Heart left ventricle (tissue), 16 donors: ENCODE measurements at regions not wholly inside any gene's neighbourhood (a gene's known extent, or its start where the extent isn't known, plus 50 kb on each side); places are given as distances from the start of the nearest gene placed in this dataset.
A peak's percentile ranks its signal among the peaks of the same experiment; 100 is the strongest.
"Not testable (repeated sequence)": the region's sequence is repeated elsewhere in the genome, so short reads cannot be mapped to it uniquely, and the experiment has no call there.

ENCODE experiments used
- ATAC-seq, 4 donors: fragments of 200-7000 bp; cut with Tn5 transposase; one replicate each; pipeline ENCODE4 v1.9.1; 2020 to 2022; ENCODE audit warnings: moderate library complexity in 4 of 4, mild to moderate bottlenecking in 3 of 4, moderate number of reproducible peaks in 1 of 4
- DNase-seq, 5 donors: peaks; one replicate each; pipeline ENCODE4 v3.0.0-alpha.2; 2020
- H3K27ac ChIP-seq, 12 donors: fragments of 200-600 bp; sonication (generic) in 4 of 12; one replicate each; pipeline versions ENCODE4 v1.5.0 to v1.8.0; 2016 to 2022; ENCODE audit warnings: mild to moderate bottlenecking in 2 of 12
- H3K27me3 ChIP-seq, 9 donors: fragments of 200-600 bp; sonication (generic) in 2 of 9; one replicate each; pipeline versions ENCODE4 v1.5.1 to v1.8.0; 2016 to 2022; ENCODE audit warnings: mild to moderate bottlenecking in 3 of 9
- H3K36me3 ChIP-seq, 9 donors: fragments of 200-600 bp; sonication (generic) in 2 of 9; one replicate each; pipeline versions ENCODE4 v1.5.0 to v1.8.0; 2018 to 2022; ENCODE audit warnings: mild to moderate bottlenecking in 2 of 9
- H3K4me1 ChIP-seq, 12 donors: fragments of 200-600 bp; sonication (generic) in 4 of 12; one replicate each; pipeline versions ENCODE4 v1.5.0 to v1.8.0; 2016 to 2022; ENCODE audit warnings: mild to moderate bottlenecking in 3 of 12
- H3K4me3 ChIP-seq, 12 donors: fragments of 200-600 bp; sonication (generic) in 4 of 12; one replicate each; pipeline versions ENCODE4 v1.5.0 to v1.8.0; 2017 to 2022; ENCODE audit warnings: mild to moderate bottlenecking in 9 of 12, moderate library complexity in 4 of 12
- H3K9me3 ChIP-seq, 12 donors: fragments of 200-600 bp; sonication (generic) in 4 of 12; one replicate each; pipeline versions ENCODE4 v1.5.0 to v1.8.0; 2016 to 2022; ENCODE audit warnings: mild to moderate bottlenecking in 1 of 12
- POLR2A ChIP-seq, 2 donors: fragments of 450-650 bp; IDR thresholded peaks; one replicate each; pipeline ENCODE4 v1.6.1; 2017; ENCODE audit warnings: antibody characterized with exemption in 2 of 2, mild to moderate bottlenecking in 2 of 2, moderate library complexity in 2 of 2
- WGBS, 4 donors: extraction: QIAGEN DNeasy Blood & Tissue Kit in 2 of 4; methylation state at CpG; one replicate each; pipeline versions ENCODE4 v1.1.5 to v1.1.7; 2013 to 2018; 5-methylcytosine and 5-hydroxymethylcytosine counted together
- intact Hi-C, 10 donors: fragments of 100-400 bp; cut with DNase I; formaldehyde crosslinking; loops; one replicate each; pipeline versions ENCODE4 v1.11.1 to v1.14.2; 2022
- TF ChIP-seq, protein P1 (sequence below), 12 donors: fragments of 200-600 bp; sonication (generic) in 4 of 12; IDR thresholded peaks; one replicate each; pipeline versions ENCODE4 v1.5.0 to v1.8.0; 2018 to 2022; ENCODE audit warnings: antibody characterized with exemption in 12 of 12, mild to moderate bottlenecking in 5 of 12
- donor health status: ischemic (EF 13 %, LVEDD 7.1; RV severe dilation, severe dysfunction).
- donor health status: healthy with polysubstance abuse.
- donor health status: DM: no; HTN: yes; CAD: no.
- donor health status: DM: no; HTN: no; CAD: no.
- donor health status: ischemic (EF 25% LVEDD 6.9; RV normal size, moderate dysfunction).
- donor health status: ischemic (EF 25% LVEDD 5.7; RV mildly dilated, moderate dysfunction).
- donor health status: healthy.
- donor health status: DM: yes; HTN: yes; CAD: no.
- donor health status: ischemic (EF 35%, LVEDD 5.7; RV mildly dilated, moderate dysfunction).
- donor health status: nonischemic (EF 11% LVEDD 7.7; RV severe dilation, severe dysfunction).
- donor health status: DM: yes; HTN: yes; CAD: no.
- donor health status: PGD.
- donor health status: ischemic (EF 29% LVEDD 5.4; RV normal size, mild dysfunction).
- donor health status: nonischemic (EF 23%, LVEDD 6.1; RV moderate dilation, normal function).

DNA sequence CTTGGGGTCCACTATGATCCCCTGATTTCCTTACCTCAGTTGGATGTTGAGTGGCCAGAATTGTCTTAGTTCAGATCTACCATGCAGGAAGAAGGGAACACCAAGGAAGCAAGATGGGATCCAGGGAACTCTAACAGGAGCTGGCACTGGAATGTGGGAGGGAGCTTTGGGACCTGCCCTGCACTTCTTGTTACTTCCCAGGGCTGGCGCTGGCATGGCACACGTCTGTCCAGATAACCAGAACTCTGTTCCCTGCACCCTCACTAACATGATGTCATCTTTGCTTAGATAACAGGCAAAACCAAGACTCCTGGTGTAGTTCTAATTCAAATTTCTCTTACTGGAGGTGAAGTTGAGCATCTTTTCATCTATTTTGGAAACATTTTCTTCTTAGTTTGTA lies 550.0 kb downstream of the MN1 start:
- Histone ChIP-seq H3K9me3 (peaks cover 0 to 20% (median 13%) of the 10 kb centered on the region in 12 donors), H3K27ac (peak overlapping the region in 1 of 12 donors; percentile 17), H3K36me3 (no peaks in the 10 kb centered on the region), H3K4me1 (peaks cover 0 to 21% (median 3%) of the 10 kb centered on the region in 12 donors), H3K27me3 (peaks cover 0 to 3% (median 0%) of the 10 kb centered on the region in 9 donors), H3K4me3 (no peak overlapping the region)
- ATAC-seq = no peak
- TF ChIP-seq, protein P1, sequence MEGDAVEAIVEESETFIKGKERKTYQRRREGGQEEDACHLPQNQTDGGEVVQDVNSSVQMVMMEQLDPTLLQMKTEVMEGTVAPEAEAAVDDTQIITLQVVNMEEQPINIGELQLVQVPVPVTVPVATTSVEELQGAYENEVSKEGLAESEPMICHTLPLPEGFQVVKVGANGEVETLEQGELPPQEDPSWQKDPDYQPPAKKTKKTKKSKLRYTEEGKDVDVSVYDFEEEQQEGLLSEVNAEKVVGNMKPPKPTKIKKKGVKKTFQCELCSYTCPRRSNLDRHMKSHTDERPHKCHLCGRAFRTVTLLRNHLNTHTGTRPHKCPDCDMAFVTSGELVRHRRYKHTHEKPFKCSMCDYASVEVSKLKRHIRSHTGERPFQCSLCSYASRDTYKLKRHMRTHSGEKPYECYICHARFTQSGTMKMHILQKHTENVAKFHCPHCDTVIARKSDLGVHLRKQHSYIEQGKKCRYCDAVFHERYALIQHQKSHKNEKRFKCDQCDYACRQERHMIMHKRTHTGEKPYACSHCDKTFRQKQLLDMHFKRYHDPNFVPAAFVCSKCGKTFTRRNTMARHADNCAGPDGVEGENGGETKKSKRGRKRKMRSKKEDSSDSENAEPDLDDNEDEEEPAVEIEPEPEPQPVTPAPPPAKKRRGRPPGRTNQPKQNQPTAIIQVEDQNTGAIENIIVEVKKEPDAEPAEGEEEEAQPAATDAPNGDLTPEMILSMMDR (IDR thresholded peaks at IDR 0.05) = no peak
- TF ChIP-seq POLR2A (IDR thresholded peaks at IDR 0.05) = no peak
- 55 to 69% (median 63%) methylated on average over 2 of the region's 2 CpGs for WGBS, 4 donors
- intact Hi-C loops = no loop called here
- no peak for DNase-seq

DNA sequence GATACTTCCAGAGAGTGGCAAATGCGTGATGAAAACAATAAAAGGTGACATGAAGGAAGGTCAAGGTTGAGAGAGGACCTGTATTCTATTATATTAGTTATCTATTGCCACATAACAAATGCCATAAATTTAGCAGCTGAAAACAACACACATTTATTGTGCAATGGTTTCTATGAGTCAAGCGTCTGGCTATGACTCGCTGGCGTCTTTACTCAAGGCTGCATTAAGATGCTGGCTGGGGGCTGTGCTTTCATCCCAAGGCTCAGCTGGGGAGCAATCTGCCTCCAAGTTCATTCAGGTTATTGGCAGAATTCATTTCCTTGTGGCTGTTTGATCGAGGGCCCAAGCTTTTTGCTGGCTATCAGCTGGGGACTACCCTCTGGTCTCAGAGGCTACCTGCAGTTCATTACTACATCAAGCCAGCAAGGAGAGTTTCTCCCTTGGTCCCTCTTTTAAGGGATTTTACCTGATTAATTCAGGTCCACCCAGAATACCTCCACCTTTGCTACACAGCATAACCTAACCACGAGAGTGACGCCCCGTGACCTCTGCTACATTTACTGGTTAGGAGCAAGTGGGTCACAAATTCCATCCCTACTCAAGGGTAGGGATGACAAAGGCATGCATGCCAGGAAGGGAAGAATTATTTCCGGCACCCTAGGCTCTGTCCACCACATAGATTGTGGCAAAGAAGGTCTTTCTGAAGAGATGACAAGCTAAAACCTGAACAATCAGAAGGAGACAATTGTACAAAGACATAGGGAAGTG lies 549.1 kb downstream of the MN1 start:
- TF ChIP-seq POLR2A (IDR thresholded peaks at IDR 0.05) = no peak
- TF ChIP-seq, protein P1 (IDR thresholded peaks at IDR 0.05) = no peak
- Histone ChIP-seq H3K4me1 (peaks cover 0 to 14% (median 1%) of the 10 kb centered on the region in 12 donors), H3K9me3 (peaks cover 0 to 20% (median 13%) of the 10 kb centered on the region in 12 donors), H3K27ac (peak overlapping the region in 1 of 12 donors; percentile 48), H3K27me3 (peaks cover 0 to 3% (median 0%) of the 10 kb centered on the region in 9 donors), H3K36me3 (no peaks in the 10 kb centered on the region), H3K4me3 (no peak overlapping the region)
- intact Hi-C loops = no loop called here
- 86 to 92% (median 89%) methylated on average over 9 of the region's 9 CpGs for WGBS, 4 donors
- DNase-seq (peak in 2 of 5 donors; percentile 59 to 66), ATAC-seq (peak in 2 of 4 donors; percentile 45 to 68)

DNA sequence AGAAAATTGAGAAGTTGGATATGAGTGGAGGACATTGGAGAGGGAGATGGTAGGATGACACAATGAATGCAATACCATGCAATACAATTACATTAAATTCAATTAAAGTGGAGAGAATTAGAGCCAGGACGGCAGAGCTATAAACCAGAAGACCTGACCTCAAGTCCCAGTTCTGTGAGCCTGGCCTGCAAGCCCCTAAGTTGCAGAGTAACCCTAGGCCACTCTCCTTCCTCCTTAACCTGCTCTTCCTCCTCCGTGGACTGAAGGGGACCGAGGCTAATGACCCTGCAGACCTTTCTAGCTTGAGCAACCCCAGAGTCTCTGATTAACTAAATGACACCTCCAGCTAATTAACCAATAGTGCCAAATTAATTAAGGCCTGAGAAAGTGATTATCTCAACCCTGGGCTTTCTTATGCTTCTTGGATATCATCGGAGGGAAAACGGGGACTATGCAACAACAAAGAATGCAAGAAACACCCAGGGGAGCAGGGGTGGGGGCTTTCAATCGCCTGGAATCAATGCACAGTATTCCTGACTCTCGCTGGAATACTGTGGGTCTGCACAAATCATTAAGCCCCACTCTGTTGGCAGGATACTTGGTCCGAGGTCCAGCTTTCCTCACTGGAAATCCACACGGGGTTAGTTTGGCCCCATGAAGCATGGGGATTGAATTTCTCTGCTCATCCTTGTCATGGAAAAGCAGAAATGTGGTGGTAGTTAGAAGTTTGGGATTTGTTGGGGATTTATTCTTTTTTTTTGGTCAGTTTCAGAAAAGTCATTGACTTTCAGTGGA lies 548.3 kb downstream of the MN1 start:
- no peaks in the 10 kb centered on the region for H3K36me3 ChIP-seq
- no peak for ATAC-seq

DNA sequence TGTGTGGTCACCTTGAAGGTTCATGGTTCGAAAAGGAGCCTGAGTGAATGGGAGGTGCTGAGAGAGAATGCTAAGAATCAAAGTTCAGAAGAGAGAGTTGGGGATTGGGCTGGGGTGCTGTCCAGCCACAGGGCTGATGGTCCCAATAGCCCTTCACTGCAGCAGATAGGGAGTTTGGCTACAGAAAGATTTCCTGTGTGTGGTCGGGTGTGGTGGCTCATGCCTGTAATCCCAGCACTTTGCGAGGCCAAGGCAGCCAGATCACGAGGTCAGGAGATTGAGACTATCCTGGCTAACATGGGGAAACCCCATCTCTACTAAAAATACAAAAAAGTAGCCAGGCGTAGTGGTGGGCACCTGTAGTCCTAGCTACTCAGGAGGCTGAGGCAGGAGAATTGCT lies 547.5 kb downstream of the MN1 start:
- 71 to 83% (median 79%) methylated on average over 5 of the region's 5 CpGs for WGBS, 4 donors
- H3K36me3 ChIP-seq, ATAC-seq, H3K4me3 ChIP-seq, intact Hi-C loops, H3K27me3 ChIP-seq, H3K4me1 ChIP-seq, DNase-seq: not testable (repeated sequence)
- H3K9me3 ChIP-seq = peaks cover 0 to 20% (median 13%) of the 10 kb centered on the region in 12 donors
- peak overlapping the region in 1 of 12 donors; percentile 41 for H3K27ac ChIP-seq

More for the DNA sequence above, 548.3 kb downstream of the MN1 start:
- Histone ChIP-seq H3K9me3 (peaks cover 0 to 20% (median 13%) of the 10 kb centered on the region in 12 donors), H3K27ac (peak overlapping the region in 1 of 12 donors; percentile 41), H3K27me3 (peaks cover 0 to 3% (median 0%) of the 10 kb centered on the region in 9 donors), H3K4me3 (no peak overlapping the region), H3K4me1 (peaks cover 0 to 6% (median 0%) of the 10 kb centered on the region in 12 donors)
- intact Hi-C loops = no loop called here
- 50 to 61% (median 58%) methylated on average over 9 of the region's 9 CpGs for WGBS, 4 donors
- TF ChIP-seq, protein P1 (IDR thresholded peaks at IDR 0.05) = no peak
- TF ChIP-seq POLR2A (IDR thresholded peaks at IDR 0.05) = no peak
- DNase-seq = no peak
